GM23338 (cell line): ENCODE measurements at regions not wholly inside any gene's neighbourhood (a gene's known extent, or its start where the extent isn't known, plus 50 kb on each side); places are given as distances from the start of the nearest gene placed in this dataset.

Experiments
- CREB1 ChIP-seq: fragments of 250-450 bp; sonication (Bioruptor Pico); IDR thresholded peaks from 2 replicates; pipeline ENCODE4 v1.5.0; 2020; ENCODE audit warnings: low read depth, mild to moderate bottlenecking, moderate library complexity
- REST ChIP-seq: IDR thresholded peaks from one replicate; pipeline ENCODE4 v1.6.1; 2018; ENCODE audit warnings: antibody characterized with exemption; ENCODE audit not compliant: unreplicated experiment
- ZNF331 ChIP-seq: fragments of 250-450 bp; sonication (Bioruptor Pico); IDR thresholded peaks from 2 replicates; pipeline ENCODE4 v1.5.0; 2020; ENCODE audit warnings: low read depth, mild to moderate bottlenecking, moderate library complexity
- TF ChIP-seq, protein P1 (sequence below): fragments of 250-450 bp; sonication (Bioruptor Pico); IDR thresholded peaks from 2 replicates; pipeline ENCODE4 v1.5.0; 2020; ENCODE audit warnings: mild to moderate bottlenecking, moderate library complexity
- TF ChIP-seq, protein P2 (sequence below), 2 experiments: fragments of 200-600 bp in 1 of 2; sonication (generic) in 1 of 2; conservative IDR thresholded peaks; 2 replicates each; pipeline versions ENCODE4 v1.5.1 to v1.6.1; 2016 to 2017; ENCODE audit warnings: antibody characterized with exemption in 2 of 2, low read depth in 2 of 2, mild to moderate bottlenecking in 2 of 2, moderate library complexity in 1 of 2

DNA sequence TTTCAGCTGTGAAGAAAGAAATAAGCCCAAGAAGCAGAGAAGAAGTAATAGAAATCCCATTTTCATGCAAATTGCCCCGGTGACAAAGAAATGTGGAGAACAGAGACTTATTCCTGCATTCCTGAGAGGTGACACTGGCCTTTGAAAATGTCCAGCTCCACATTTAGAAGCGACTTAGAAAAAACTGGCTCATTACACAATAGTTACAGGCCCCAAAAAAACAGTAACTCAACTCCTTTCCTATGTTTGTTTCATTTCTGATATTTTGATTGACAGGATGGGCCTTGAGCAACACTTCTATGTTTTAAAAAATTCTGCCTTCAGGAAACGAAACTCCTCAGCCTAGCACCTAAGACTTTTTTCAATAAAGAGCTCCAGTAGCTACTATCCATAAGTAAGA lies 726.9 kb upstream of the TENM4 start (continued):
- TF ChIP-seq, protein P1, sequence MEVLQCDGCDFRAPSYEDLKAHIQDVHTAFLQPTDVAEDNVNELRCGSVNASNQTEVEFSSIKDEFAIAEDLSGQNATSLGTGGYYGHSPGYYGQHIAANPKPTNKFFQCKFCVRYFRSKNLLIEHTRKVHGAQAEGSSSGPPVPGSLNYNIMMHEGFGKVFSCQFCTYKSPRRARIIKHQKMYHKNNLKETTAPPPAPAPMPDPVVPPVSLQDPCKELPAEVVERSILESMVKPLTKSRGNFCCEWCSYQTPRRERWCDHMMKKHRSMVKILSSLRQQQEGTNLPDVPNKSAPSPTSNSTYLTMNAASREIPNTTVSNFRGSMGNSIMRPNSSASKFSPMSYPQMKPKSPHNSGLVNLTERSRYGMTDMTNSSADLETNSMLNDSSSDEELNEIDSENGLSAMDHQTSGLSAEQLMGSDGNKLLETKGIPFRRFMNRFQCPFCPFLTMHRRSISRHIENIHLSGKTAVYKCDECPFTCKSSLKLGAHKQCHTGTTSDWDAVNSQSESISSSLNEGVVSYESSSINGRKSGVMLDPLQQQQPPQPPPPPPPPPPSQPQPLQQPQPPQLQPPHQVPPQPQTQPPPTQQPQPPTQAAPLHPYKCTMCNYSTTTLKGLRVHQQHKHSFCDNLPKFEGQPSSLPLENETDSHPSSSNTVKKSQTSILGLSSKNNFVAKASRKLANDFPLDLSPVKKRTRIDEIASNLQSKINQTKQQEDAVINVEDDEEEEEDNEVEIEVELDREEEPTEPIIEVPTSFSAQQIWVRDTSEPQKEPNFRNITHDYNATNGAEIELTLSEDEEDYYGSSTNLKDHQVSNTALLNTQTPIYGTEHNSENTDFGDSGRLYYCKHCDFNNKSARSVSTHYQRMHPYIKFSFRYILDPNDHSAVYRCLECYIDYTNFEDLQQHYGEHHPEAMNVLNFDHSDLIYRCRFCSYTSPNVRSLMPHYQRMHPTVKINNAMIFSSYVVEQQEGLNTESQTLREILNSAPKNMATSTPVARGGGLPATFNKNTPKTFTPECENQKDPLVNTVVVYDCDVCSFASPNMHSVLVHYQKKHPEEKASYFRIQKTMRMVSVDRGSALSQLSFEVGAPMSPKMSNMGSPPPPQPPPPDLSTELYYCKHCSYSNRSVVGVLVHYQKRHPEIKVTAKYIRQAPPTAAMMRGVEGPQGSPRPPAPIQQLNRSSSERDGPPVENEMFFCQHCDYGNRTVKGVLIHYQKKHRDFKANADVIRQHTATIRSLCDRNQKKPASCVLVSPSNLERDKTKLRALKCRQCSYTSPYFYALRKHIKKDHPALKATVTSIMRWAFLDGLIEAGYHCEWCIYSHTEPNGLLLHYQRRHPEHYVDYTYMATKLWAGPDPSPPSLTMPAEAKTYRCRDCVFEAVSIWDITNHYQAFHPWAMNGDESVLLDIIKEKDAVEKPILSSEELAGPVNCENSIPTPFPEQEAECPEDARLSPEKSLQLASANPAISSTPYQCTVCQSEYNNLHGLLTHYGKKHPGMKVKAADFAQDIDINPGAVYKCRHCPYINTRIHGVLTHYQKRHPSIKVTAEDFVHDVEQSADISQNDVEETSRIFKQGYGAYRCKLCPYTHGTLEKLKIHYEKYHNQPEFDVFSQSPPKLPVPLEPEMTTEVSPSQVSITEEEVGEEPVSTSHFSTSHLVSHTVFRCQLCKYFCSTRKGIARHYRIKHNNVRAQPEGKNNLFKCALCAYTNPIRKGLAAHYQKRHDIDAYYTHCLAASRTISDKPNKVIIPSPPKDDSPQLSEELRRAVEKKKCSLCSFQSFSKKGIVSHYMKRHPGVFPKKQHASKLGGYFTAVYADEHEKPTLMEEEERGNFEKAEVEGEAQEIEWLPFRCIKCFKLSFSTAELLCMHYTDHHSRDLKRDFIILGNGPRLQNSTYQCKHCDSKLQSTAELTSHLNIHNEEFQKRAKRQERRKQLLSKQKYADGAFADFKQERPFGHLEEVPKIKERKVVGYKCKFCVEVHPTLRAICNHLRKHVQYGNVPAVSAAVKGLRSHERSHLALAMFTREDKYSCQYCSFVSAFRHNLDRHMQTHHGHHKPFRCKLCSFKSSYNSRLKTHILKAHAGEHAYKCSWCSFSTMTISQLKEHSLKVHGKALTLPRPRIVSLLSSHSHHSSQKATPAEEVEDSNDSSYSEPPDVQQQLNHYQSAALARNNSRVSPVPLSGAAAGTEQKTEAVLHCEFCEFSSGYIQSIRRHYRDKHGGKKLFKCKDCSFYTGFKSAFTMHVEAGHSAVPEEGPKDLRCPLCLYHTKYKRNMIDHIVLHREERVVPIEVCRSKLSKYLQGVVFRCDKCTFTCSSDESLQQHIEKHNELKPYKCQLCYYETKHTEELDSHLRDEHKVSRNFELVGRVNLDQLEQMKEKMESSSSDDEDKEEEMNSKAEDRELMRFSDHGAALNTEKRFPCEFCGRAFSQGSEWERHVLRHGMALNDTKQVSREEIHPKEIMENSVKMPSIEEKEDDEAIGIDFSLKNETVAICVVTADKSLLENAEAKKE = no peak
- no peak for TF ChIP-seq ZNF331 (CRISPR knock-in tag)
- no peak for TF ChIP-seq CREB1 (CRISPR knock-in tag)
- TF ChIP-seq, protein P2, sequence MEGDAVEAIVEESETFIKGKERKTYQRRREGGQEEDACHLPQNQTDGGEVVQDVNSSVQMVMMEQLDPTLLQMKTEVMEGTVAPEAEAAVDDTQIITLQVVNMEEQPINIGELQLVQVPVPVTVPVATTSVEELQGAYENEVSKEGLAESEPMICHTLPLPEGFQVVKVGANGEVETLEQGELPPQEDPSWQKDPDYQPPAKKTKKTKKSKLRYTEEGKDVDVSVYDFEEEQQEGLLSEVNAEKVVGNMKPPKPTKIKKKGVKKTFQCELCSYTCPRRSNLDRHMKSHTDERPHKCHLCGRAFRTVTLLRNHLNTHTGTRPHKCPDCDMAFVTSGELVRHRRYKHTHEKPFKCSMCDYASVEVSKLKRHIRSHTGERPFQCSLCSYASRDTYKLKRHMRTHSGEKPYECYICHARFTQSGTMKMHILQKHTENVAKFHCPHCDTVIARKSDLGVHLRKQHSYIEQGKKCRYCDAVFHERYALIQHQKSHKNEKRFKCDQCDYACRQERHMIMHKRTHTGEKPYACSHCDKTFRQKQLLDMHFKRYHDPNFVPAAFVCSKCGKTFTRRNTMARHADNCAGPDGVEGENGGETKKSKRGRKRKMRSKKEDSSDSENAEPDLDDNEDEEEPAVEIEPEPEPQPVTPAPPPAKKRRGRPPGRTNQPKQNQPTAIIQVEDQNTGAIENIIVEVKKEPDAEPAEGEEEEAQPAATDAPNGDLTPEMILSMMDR (conservative IDR thresholded peaks at IDR 0.05; ENCODE audit: low read depth in 2 of 2) = no peak
- TF ChIP-seq REST = no peak
